Stimulated activated naive B cell treated with anti-CD40 and anti-IgM and Interleukin-4, amounts not matched to agents 10 μg/mL and 1 μg/mL and 100 μg/mL, for 72 hours (primary cell): ENCODE measurements at regions not wholly inside any gene's neighbourhood (a gene's known extent, or its start where the extent isn't known, plus 50 kb on each side); places are given as distances from the start of the nearest gene placed in this dataset.

Experiments used
- ATAC-seq, 2 donors: fragments of 150-1000 bp; cut with Tn5 transposase; replicated peaks; 2 replicates each; pipeline ENCODE4 v1.10.0; 2021; ENCODE audit warnings: moderate library complexity in 1 of 2
- DNase-seq: peaks from one replicate; pipeline ENCODE4 v3.0.0; 2021
- H3K27ac Mint-ChIP-seq: one replicate; pipeline ENCODE4 v1.8.0; 2022; ENCODE audit warnings: mild to moderate bottlenecking, mixed read lengths
- H3K27me3 Mint-ChIP-seq, 2 donors: one replicate each; pipeline ENCODE4 v1.8.0; 2022; ENCODE audit warnings: mixed read lengths in 2 of 2
- H3K36me3 Mint-ChIP-seq, 2 donors: one replicate each; pipeline ENCODE4 v1.8.0; 2022; ENCODE audit warnings: mixed read lengths in 2 of 2, mild to moderate bottlenecking in 1 of 2
- H3K4me1 Mint-ChIP-seq, 2 donors: one replicate each; pipeline ENCODE4 v1.8.0; 2022; ENCODE audit warnings: mixed read lengths in 2 of 2, mild to moderate bottlenecking in 1 of 2
- H3K4me3 Mint-ChIP-seq, 2 donors: one replicate each; pipeline ENCODE4 v1.8.0; 2022; ENCODE audit warnings: mild to moderate bottlenecking in 2 of 2, mixed read lengths in 2 of 2, moderate library complexity in 1 of 2
- H3K9me3 Mint-ChIP-seq, 2 donors: one replicate each; pipeline ENCODE4 v1.8.0; 2022; ENCODE audit warnings: mixed read lengths in 2 of 2, mild to moderate bottlenecking in 1 of 2

- peaks cover 4 to 19% of the 10 kb centered on the region in 2 donors for H3K4me1 Mint-ChIP-seq
- no peaks in the 10 kb centered on the region for H3K36me3 Mint-ChIP-seq
- no peaks in the 10 kb centered on the region for H3K9me3 Mint-ChIP-seq
- H3K27me3 Mint-ChIP-seq, result no peaks in the 10 kb centered on the region
- no peak overlapping the region for H3K27ac Mint-ChIP-seq
- ATAC-seq, result no peak
- no peak overlapping the region for H3K4me3 Mint-ChIP-seq
- DNase-seq, result no peak
Measured at GRCh38 chr4:108567831-108568230, 52.5 kb upstream of the RPL34 start.

- no peaks in the 10 kb centered on the region for H3K9me3 Mint-ChIP-seq
- no peak for DNase-seq
- H3K27ac Mint-ChIP-seq, result peak overlapping the region; percentile 9
- H3K4me1 Mint-ChIP-seq, result peaks cover 7 to 31% of the 10 kb centered on the region in 2 donors
- ATAC-seq, result no peak
- H3K27me3 Mint-ChIP-seq, result no peaks in the 10 kb centered on the region
- H3K4me3 Mint-ChIP-seq, result no peak overlapping the region
- no peaks in the 10 kb centered on the region for H3K36me3 Mint-ChIP-seq
Measured at GRCh38 chr4:108561116-108561515, 59.3 kb upstream of the RPL34 start.

- Mint-ChIP-seq H3K36me3 (peaks cover 3 to 4% of the 10 kb centered on the region in 2 donors), H3K27me3 (no peaks in the 10 kb centered on the region), H3K27ac (no peak overlapping the region), H3K9me3 (peaks cover under 1 to 5% of the 10 kb centered on the region in 2 donors), H3K4me3 (no peak overlapping the region), H3K4me1 (peaks cover 9 to 36% of the 10 kb centered on the region in 2 donors)
- DNase-seq (no peak), ATAC-seq (no peak)
Measured at GRCh38 chr4:108560616-108561015, 59.8 kb upstream of the RPL34 start.

GRCh38 chr4:108559911-108560310, 60.5 kb upstream of the RPL34 start:
- Mint-ChIP-seq H3K4me1 (peaks cover 11 to 38% of the 10 kb centered on the region in 2 donors), H3K27me3 (no peaks in the 10 kb centered on the region), H3K4me3 (no peak overlapping the region), H3K36me3 (peaks cover 5 to 10% of the 10 kb centered on the region in 2 donors), H3K27ac (no peak overlapping the region), H3K9me3 (peaks cover 1 to 12% of the 10 kb centered on the region in 2 donors)
- ATAC-seq, result no peak
- no peak for DNase-seq

GRCh38 chr4:108559068-108559793, 61.1 kb upstream of the RPL34 start:
- H3K4me1 Mint-ChIP-seq, result peaks cover 11 to 32% of the 10 kb centered on the region in 2 donors
- ATAC-seq, result no peak
- no peak for DNase-seq
- H3K27me3 Mint-ChIP-seq, result no peaks in the 10 kb centered on the region
- no peak overlapping the region for H3K4me3 Mint-ChIP-seq
- no peak overlapping the region for H3K27ac Mint-ChIP-seq
- peaks cover 5 to 10% of the 10 kb centered on the region in 2 donors for H3K36me3 Mint-ChIP-seq
- peaks cover 1 to 12% of the 10 kb centered on the region in 2 donors for H3K9me3 Mint-ChIP-seq

GRCh38 chr4:108556588-108557200, 63.7 kb upstream of the RPL34 start:
- Mint-ChIP-seq H3K27ac (peak overlapping the region; percentile 91), H3K36me3 (peaks cover 7 to 10% of the 10 kb centered on the region in 2 donors), H3K4me3 (peak overlapping the region; percentile 54 to 64), H3K27me3 (no peaks in the 10 kb centered on the region), H3K9me3 (peaks cover 6 to 12% of the 10 kb centered on the region in 2 donors), H3K4me1 (peaks cover 11 to 38% of the 10 kb centered on the region in 2 donors)
- peak; percentile 92 for ATAC-seq
- peak; percentile 58 for DNase-seq

- no peaks in the 10 kb centered on the region for H3K27me3 Mint-ChIP-seq
Measured at GRCh38 chr4:108556166-108556565, 64.2 kb upstream of the RPL34 start.

GRCh38 chr4:108555701-108556100, 64.7 kb upstream of the RPL34 start:
- peaks cover 11 to 44% of the 10 kb centered on the region in 2 donors for H3K4me1 Mint-ChIP-seq
- no peaks in the 10 kb centered on the region for H3K27me3 Mint-ChIP-seq
- peaks cover 6 to 12% of the 10 kb centered on the region in 2 donors for H3K9me3 Mint-ChIP-seq
- DNase-seq (no peak), ATAC-seq (no peak)
- H3K4me3 Mint-ChIP-seq, result no peak overlapping the region
- H3K36me3 Mint-ChIP-seq, result peaks cover 7 to 10% of the 10 kb centered on the region in 2 donors
- H3K27ac Mint-ChIP-seq, result no peak overlapping the region

More at GRCh38 chr4:108556166-108556565, 64.2 kb upstream of the RPL34 start:
- H3K27ac Mint-ChIP-seq, result no peak overlapping the region
- H3K4me1 Mint-ChIP-seq, result peaks cover 11 to 43% of the 10 kb centered on the region in 2 donors
- peaks cover 7 to 10% of the 10 kb centered on the region in 2 donors for H3K36me3 Mint-ChIP-seq
- DNase-seq (no peak), ATAC-seq (peak; percentile 14 to 20)
- peaks cover 6 to 12% of the 10 kb centered on the region in 2 donors for H3K9me3 Mint-ChIP-seq
- H3K4me3 Mint-ChIP-seq, result no peak overlapping the region

GRCh38 chr4:108547682-108548081, 72.7 kb upstream of the RPL34 start:
- peaks cover 7 to 38% of the 10 kb centered on the region in 2 donors for H3K4me1 Mint-ChIP-seq
- peaks cover 21 to 33% of the 10 kb centered on the region in 2 donors for H3K36me3 Mint-ChIP-seq
- peaks cover 20 to 31% of the 10 kb centered on the region in 2 donors for H3K9me3 Mint-ChIP-seq
- H3K4me3 Mint-ChIP-seq, result no peak overlapping the region
- ATAC-seq, result no peak
- no peak overlapping the region for H3K27ac Mint-ChIP-seq
- DNase-seq, result no peak
- H3K27me3 Mint-ChIP-seq, result no peaks in the 10 kb centered on the region

GRCh38 chr4:108546728-108547127, 73.6 kb upstream of the RPL34 start:
- H3K27ac Mint-ChIP-seq, result no peak overlapping the region
- H3K4me3 Mint-ChIP-seq, result no peak overlapping the region
- H3K9me3 Mint-ChIP-seq, result peaks cover 20 to 29% of the 10 kb centered on the region in 2 donors
- ATAC-seq, result no peak
- peaks cover 10 to 37% of the 10 kb centered on the region in 2 donors for H3K4me1 Mint-ChIP-seq
- no peak for DNase-seq
- no peaks in the 10 kb centered on the region for H3K27me3 Mint-ChIP-seq
- H3K36me3 Mint-ChIP-seq, result peaks cover 19 to 36% of the 10 kb centered on the region in 2 donors

GRCh38 chr4:108544481-108544880, 75.9 kb upstream of the RPL34 start:
- no peak for DNase-seq
- Mint-ChIP-seq H3K4me3 (no peak overlapping the region), H3K27me3 (no peaks in the 10 kb centered on the region), H3K4me1 (peaks cover 17 to 33% of the 10 kb centered on the region in 2 donors), H3K36me3 (peaks cover 19 to 33% of the 10 kb centered on the region in 2 donors), H3K9me3 (peaks cover 16 to 25% of the 10 kb centered on the region in 2 donors), H3K27ac (no peak overlapping the region)
- ATAC-seq, result no peak

GRCh38 chr4:108543359-108543968, 76.9 kb upstream of the RPL34 start:
- H3K4me1 Mint-ChIP-seq, result peaks cover 17 to 33% of the 10 kb centered on the region in 2 donors
- no peak for DNase-seq
- H3K9me3 Mint-ChIP-seq, result peaks cover 8 to 18% of the 10 kb centered on the region in 2 donors
- ATAC-seq, result peak; percentile 35 to 48
- H3K4me3 Mint-ChIP-seq, result no peak overlapping the region
- H3K27ac Mint-ChIP-seq, result peak overlapping the region; percentile 75
- H3K36me3 Mint-ChIP-seq, result peaks cover 14 to 25% of the 10 kb centered on the region in 2 donors
- no peaks in the 10 kb centered on the region for H3K27me3 Mint-ChIP-seq

- peak; percentile 50 for DNase-seq
- H3K9me3 Mint-ChIP-seq, result peaks cover 0 to 10% of the 10 kb centered on the region in 2 donors
- peaks cover 6 to 11% of the 10 kb centered on the region in 2 donors for H3K36me3 Mint-ChIP-seq
- H3K27me3 Mint-ChIP-seq, result peaks cover 0 to 4% of the 10 kb centered on the region in 2 donors
- H3K4me1 Mint-ChIP-seq, result peaks cover 17 to 33% of the 10 kb centered on the region in 2 donors
- H3K27ac Mint-ChIP-seq, result peak overlapping the region; percentile 49
- no peak overlapping the region for H3K4me3 Mint-ChIP-seq
- ATAC-seq, result peak; percentile 93 to 95
Measured at GRCh38 chr4:108540536-108540935, 79.8 kb upstream of the RPL34 start.

- DNase-seq, result no peak
- Mint-ChIP-seq H3K27ac (no peak overlapping the region), H3K36me3 (no peaks in the 10 kb centered on the region), H3K4me3 (no peak overlapping the region), H3K4me1 (peaks cover 13 to 24% of the 10 kb centered on the region in 2 donors), H3K27me3 (peaks cover 7 to 13% of the 10 kb centered on the region in 2 donors), H3K9me3 (peaks cover 0 to 2% of the 10 kb centered on the region in 2 donors)
- no peak for ATAC-seq
Measured at GRCh38 chr4:108536577-108536976, 83.8 kb upstream of the RPL34 start.
